KBM-7 (cell line): ENCODE measurements at regions not wholly inside any gene's neighbourhood (a gene's known extent, or its start where the extent isn't known, plus 50 kb on each side); places are given as distances from the start of the nearest gene placed in this dataset.

ENCODE experiments used
- DNase-seq: peaks from one replicate; pipeline ENCODE4 v3.0.0-alpha.2; 2015
- in situ Hi-C: fragments of 300-500 bp; cut with MboI; formaldehyde crosslinking; loops from 2 replicates; pipeline ENCODE4 v1.14.3; 2020; ENCODE audit warnings: low sequenced_read_pairs, low pct_unique_long_range_greater_than_20kb, mixed read lengths

GRCh38 chr19:31572976-31573298 is 223.7 kb upstream of the TSHZ3 start:
- no peak for DNase-seq
- in situ Hi-C loops = no loop called here

- DNase-seq = no peak
- in situ Hi-C loops = no loop called here
Measured at GRCh38 chr19:31574251-31574973, 225.2 kb upstream of the TSHZ3 start.

GRCh38 chr19:31575846-31576335 is 226.7 kb upstream of the TSHZ3 start:
- in situ Hi-C loops = no loop called here
- no peak for DNase-seq

GRCh38 chr19:31578326-31578725 is 229.1 kb upstream of the TSHZ3 start:
- DNase-seq = no peak
- in situ Hi-C loops = no loop called here

GRCh38 chr19:31583148-31583547 is 233.9 kb upstream of the TSHZ3 start:
- in situ Hi-C loops = no loop called here
- no peak for DNase-seq

- in situ Hi-C loops = no loop called here
- DNase-seq = no peak
Measured at GRCh38 chr19:31586282-31586681, 237.0 kb upstream of the TSHZ3 start.

GRCh38 chr19:31589109-31589508 is 239.9 kb upstream of the TSHZ3 start:
- in situ Hi-C loops = no loop called here
- no peak for DNase-seq

GRCh38 chr19:31591258-31591657 is 242.0 kb upstream of the TSHZ3 start:
- no peak for DNase-seq
- in situ Hi-C loops = no loop called here

- no peak for DNase-seq
- in situ Hi-C loops = no loop called here
Measured at GRCh38 chr19:31592456-31592855, 243.2 kb upstream of the TSHZ3 start.

GRCh38 chr19:31594701-31595100 is 245.5 kb upstream of the TSHZ3 start:
- no peak for DNase-seq
- in situ Hi-C loops = no loop called here

GRCh38 chr19:31595521-31595920 is 246.3 kb upstream of the TSHZ3 start:
- DNase-seq = no peak
- in situ Hi-C loops = no loop called here

GRCh38 chr19:31596751-31597150 is 247.5 kb upstream of the TSHZ3 start:
- in situ Hi-C loops = no loop called here
- DNase-seq = no peak

- in situ Hi-C loops = no loop called here
- DNase-seq = no peak
Measured at GRCh38 chr19:31597616-31598015, 248.4 kb upstream of the TSHZ3 start.

- DNase-seq = no peak
- in situ Hi-C loops = no loop called here
Measured at GRCh38 chr19:31598730-31599238, 249.5 kb upstream of the TSHZ3 start.

GRCh38 chr19:31600731-31601295 is 251.6 kb upstream of the TSHZ3 start:
- in situ Hi-C loops = no loop called here
- no peak for DNase-seq

GRCh38 chr19:31601855-31602254 is 252.6 kb upstream of the TSHZ3 start:
- in situ Hi-C loops = no loop called here

GRCh38 chr19:31602548-31602947 is 253.3 kb upstream of the TSHZ3 start:
- no peak for DNase-seq
- in situ Hi-C loops = no loop called here

More at GRCh38 chr19:31601855-31602254, 252.6 kb upstream of the TSHZ3 start:
- DNase-seq = no peak

GRCh38 chr19:31604493-31605040 is 255.3 kb upstream of the TSHZ3 start:
- no peak for DNase-seq
- in situ Hi-C loops = no loop called here

- DNase-seq = no peak
- in situ Hi-C loops = no loop called here
Measured at GRCh38 chr19:31610018-31610417, 260.8 kb upstream of the TSHZ3 start.

GRCh38 chr19:31611046-31611877 is 262.0 kb upstream of the TSHZ3 start:
- no peak for DNase-seq
- in situ Hi-C loops = no loop called here
